SK-N-SH treated with all-trans-retinoic acid at 6 μM for 48 hours (cell line): ENCODE measurements at regions not wholly inside any gene's neighbourhood (a gene's known extent, or its start where the extent isn't known, plus 50 kb on each side); places are given as distances from the start of the nearest gene placed in this dataset.

Source experiments
- ATAC-seq: fragments of 200-7000 bp; cut with Tn5 transposase; 3 replicates; pipeline ENCODE4 v1.9.1; 2020; ENCODE audit warnings: mild to moderate bottlenecking, moderate library complexity
- ARNTL ChIP-seq: fragments of 450-650 bp; formaldehyde crosslinking; IDR thresholded peaks from 2 replicates; pipeline ENCODE4 v1.5.0; 2020; ENCODE audit warnings: low read depth, mild to moderate bottlenecking, moderate library complexity, borderline replicate concordance
- BACH2 ChIP-seq: fragments of 250-450 bp; sonication (Bioruptor Pico); IDR thresholded peaks from 2 replicates; pipeline ENCODE4 v1.9.0; 2021; ENCODE audit warnings: mild to moderate bottlenecking, borderline replicate concordance
- CSDC2 ChIP-seq: fragments of 250-450 bp; sonication (Bioruptor Pico); IDR thresholded peaks from 2 replicates; pipeline ENCODE4 v1.5.0; 2020; ENCODE audit warnings: mild to moderate bottlenecking, moderate library complexity
- ESRRG ChIP-seq: fragments of 250-450 bp; sonication (Bioruptor Pico); IDR thresholded peaks from 2 replicates; pipeline ENCODE4 v1.6.1; 2021; ENCODE audit warnings: mild to moderate bottlenecking
- GLIS3 ChIP-seq: fragments of 250-450 bp; sonication (Bioruptor Pico); IDR thresholded peaks from 2 replicates; pipeline ENCODE4 v1.5.0; 2020; ENCODE audit warnings: mild to moderate bottlenecking, moderate library complexity
- ISL1 ChIP-seq: fragments of 250-450 bp; sonication (Bioruptor Pico); IDR thresholded peaks from 2 replicates; pipeline ENCODE4 v2.1.2; 2022; ENCODE audit warnings: mild to moderate bottlenecking, moderate library complexity
- OSR1 ChIP-seq: fragments of 250-450 bp; sonication (Bioruptor Pico); IDR thresholded peaks from 2 replicates; pipeline ENCODE4 v1.8.0; 2022; ENCODE audit warnings: moderate library complexity, mild to moderate bottlenecking, inconsistent platforms
- PPARA ChIP-seq: fragments of 250-450 bp; sonication (Bioruptor Pico); IDR thresholded peaks from 2 replicates; pipeline ENCODE4 v1.5.0; 2020; ENCODE audit warnings: mild to moderate bottlenecking, borderline replicate concordance
- RARB ChIP-seq: fragments of 250-450 bp; sonication (Bioruptor Pico); IDR thresholded peaks from 2 replicates; pipeline ENCODE4 v1.8.0; 2021; ENCODE audit warnings: mild to moderate bottlenecking, moderate library complexity
- SNAI2 ChIP-seq: fragments of 250-450 bp; sonication (Bioruptor Pico); IDR thresholded peaks from 2 replicates; pipeline ENCODE4 v1.5.0; 2020; ENCODE audit warnings: mild to moderate bottlenecking, moderate library complexity
- TCF4 ChIP-seq: fragments of 250-450 bp; sonication (Bioruptor Pico); IDR thresholded peaks from 2 replicates; pipeline ENCODE4 v1.8.0; 2021; ENCODE audit warnings: mild to moderate bottlenecking, moderate library complexity, borderline replicate concordance
- TOX ChIP-seq: fragments of 250-450 bp; sonication (Bioruptor Pico); IDR thresholded peaks from 2 replicates; pipeline ENCODE4 v1.8.0; 2021; ENCODE audit warnings: mild to moderate bottlenecking, moderate library complexity, borderline replicate concordance
- ZC3H10 ChIP-seq: fragments of 250-450 bp; sonication (Bioruptor Pico); IDR thresholded peaks from 2 replicates; pipeline ENCODE4 v1.5.1; 2021; ENCODE audit warnings: mild to moderate bottlenecking, moderate library complexity
- ZFP3 ChIP-seq: fragments of 250-450 bp; sonication (Bioruptor Pico); IDR thresholded peaks from 2 replicates; pipeline ENCODE4 v1.5.0; 2020; ENCODE audit warnings: mild to moderate bottlenecking, moderate library complexity
- ZFP30 ChIP-seq: fragments of 450-650 bp; formaldehyde crosslinking; IDR thresholded peaks from 2 replicates; pipeline ENCODE4 v1.5.0; 2022; ENCODE audit warnings: mild to moderate bottlenecking, moderate library complexity
- ZNF565 ChIP-seq: fragments of 450-650 bp; formaldehyde crosslinking; conservative IDR thresholded peaks from 2 replicates; pipeline ENCODE4 v1.5.0; 2020; ENCODE audit warnings: low read depth, mild to moderate bottlenecking, moderate library complexity
- ZNF70 ChIP-seq: fragments of 450-650 bp; formaldehyde crosslinking; IDR thresholded peaks from 2 replicates; pipeline ENCODE4 v1.5.0; 2020; ENCODE audit warnings: mild to moderate bottlenecking, moderate library complexity
- ZNF8 ChIP-seq: fragments of 450-650 bp; formaldehyde crosslinking; IDR thresholded peaks from 2 replicates; pipeline ENCODE4 v1.5.0; 2020; ENCODE audit warnings: mild to moderate bottlenecking, moderate library complexity
- TF ChIP-seq, protein P1 (sequence below): fragments of 250-450 bp; sonication (Bioruptor Pico); IDR thresholded peaks from 2 replicates; pipeline ENCODE4 v1.8.0; 2020; ENCODE audit warnings: mild to moderate bottlenecking, moderate library complexity, borderline replicate concordance
- TF ChIP-seq, protein P2 (sequence below): fragments of 250-450 bp; sonication (Bioruptor Pico); IDR thresholded peaks from 2 replicates; pipeline ENCODE4 v1.5.1; 2020; ENCODE audit warnings: low read depth, mild to moderate bottlenecking, moderate library complexity
- TF ChIP-seq, protein P3 (sequence below): fragments of 250-450 bp; sonication (Bioruptor Pico); IDR thresholded peaks from 2 replicates; pipeline ENCODE4 v1.5.1; 2021; ENCODE audit warnings: mild to moderate bottlenecking, moderate library complexity

DNA sequence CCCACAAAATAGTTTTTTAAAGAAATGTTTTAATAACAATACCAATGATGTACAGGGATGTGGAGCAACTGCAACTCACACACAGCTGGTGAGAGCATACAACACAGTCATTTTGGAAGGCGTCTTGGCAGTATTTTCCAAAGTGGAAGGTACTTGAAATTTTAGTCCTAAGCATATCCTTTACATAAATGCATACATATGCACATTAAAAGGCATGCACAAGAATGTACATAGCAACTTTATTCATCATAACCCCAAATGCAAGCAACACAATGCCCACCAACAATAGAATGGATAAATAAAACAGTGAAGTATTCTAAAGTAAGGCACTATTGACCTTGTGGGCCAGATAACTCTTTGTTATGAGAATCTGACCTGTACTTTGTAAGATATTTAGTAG is 310.1 kb upstream of the ADGRL2 start:
- no peak for ATAC-seq
- TF ChIP-seq CSDC2 (CRISPR knock-in tag), result no peak
- no peak for TF ChIP-seq OSR1 (CRISPR knock-in tag)
- no peak for TF ChIP-seq TOX (CRISPR knock-in tag)
- TF ChIP-seq, protein P1, sequence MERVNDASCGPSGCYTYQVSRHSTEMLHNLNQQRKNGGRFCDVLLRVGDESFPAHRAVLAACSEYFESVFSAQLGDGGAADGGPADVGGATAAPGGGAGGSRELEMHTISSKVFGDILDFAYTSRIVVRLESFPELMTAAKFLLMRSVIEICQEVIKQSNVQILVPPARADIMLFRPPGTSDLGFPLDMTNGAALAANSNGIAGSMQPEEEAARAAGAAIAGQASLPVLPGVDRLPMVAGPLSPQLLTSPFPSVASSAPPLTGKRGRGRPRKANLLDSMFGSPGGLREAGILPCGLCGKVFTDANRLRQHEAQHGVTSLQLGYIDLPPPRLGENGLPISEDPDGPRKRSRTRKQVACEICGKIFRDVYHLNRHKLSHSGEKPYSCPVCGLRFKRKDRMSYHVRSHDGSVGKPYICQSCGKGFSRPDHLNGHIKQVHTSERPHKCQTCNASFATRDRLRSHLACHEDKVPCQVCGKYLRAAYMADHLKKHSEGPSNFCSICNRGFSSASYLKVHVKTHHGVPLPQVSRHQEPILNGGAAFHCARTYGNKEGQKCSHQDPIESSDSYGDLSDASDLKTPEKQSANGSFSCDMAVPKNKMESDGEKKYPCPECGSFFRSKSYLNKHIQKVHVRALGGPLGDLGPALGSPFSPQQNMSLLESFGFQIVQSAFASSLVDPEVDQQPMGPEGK (CRISPR knock-in tag), result no peak
- TF ChIP-seq ZFP3 (CRISPR knock-in tag), result no peak
- TF ChIP-seq TCF4, result no peak
- TF ChIP-seq RARB (CRISPR knock-in tag), result no peak
- no peak for TF ChIP-seq GLIS3
- TF ChIP-seq ZC3H10, result no peak
- no peak for TF ChIP-seq ZNF565 (CRISPR knock-in tag)
- no peak for TF ChIP-seq ZFP30 (CRISPR knock-in tag)
- TF ChIP-seq BACH2 (CRISPR knock-in tag), result no peak
- TF ChIP-seq, protein P2, sequence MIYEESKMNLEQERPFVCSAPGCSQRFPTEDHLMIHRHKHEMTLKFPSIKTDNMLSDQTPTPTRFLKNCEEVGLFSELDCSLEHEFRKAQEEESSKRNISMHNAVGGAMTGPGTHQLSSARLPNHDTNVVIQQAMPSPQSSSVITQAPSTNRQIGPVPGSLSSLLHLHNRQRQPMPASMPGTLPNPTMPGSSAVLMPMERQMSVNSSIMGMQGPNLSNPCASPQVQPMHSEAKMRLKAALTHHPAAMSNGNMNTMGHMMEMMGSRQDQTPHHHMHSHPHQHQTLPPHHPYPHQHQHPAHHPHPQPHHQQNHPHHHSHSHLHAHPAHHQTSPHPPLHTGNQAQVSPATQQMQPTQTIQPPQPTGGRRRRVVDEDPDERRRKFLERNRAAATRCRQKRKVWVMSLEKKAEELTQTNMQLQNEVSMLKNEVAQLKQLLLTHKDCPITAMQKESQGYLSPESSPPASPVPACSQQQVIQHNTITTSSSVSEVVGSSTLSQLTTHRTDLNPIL (CRISPR knock-in tag), result no peak
- no peak for TF ChIP-seq ESRRG (CRISPR knock-in tag)
- no peak for TF ChIP-seq ISL1
- TF ChIP-seq, all 23 proteins: peak for 0

DNA sequence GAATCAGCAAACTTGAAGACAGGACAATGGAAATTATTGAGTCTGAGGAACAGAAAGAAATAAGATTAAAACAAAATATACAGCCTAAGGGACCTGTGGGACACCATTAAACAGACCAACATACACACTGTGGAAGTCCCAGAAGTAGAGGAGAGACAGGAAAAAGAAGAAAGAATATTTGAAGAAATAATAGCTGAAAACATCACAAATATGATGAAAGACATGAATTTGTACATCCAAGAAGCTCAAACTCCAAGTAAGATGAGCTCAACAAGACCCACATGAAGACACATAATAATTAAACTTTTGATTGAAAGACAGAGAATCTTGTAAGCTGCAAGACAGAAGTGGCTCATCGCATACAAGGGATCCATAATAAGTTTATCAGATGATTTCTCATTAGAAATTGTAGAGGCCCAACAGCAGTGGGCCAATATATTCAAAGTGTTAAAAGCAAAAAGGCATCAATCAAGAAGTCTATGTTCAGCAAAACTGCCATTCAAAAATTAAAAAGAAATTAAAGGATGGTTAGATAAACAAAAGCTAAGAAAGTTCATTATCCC is 311.3 kb upstream of the ADGRL2 start:
- no peak for TF ChIP-seq TCF4
- ATAC-seq, result no peak

DNA sequence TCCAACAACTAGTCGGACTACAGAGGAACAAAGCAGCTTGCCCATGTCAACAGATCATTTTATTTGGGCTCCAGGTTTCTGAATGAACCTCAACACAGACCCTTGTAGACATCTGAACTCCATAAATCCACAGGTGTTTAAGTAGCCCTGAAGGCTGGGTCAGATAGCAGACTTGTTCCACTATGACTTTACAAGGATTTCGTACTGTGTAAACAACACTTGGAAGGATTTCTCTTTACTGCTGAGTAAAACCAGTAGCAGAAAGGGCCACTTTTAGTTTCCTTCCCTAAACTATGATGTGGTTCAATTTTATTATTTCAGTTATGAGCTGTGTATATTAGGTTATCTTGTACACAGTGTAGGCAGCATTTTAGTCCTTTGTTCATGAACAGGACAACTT is 316.4 kb upstream of the ADGRL2 start:
- TF ChIP-seq RARB (CRISPR knock-in tag), result no peak
- TF ChIP-seq OSR1 (CRISPR knock-in tag), result no peak
- TF ChIP-seq, protein P1 (CRISPR knock-in tag), result no peak
- no peak for TF ChIP-seq CSDC2 (CRISPR knock-in tag)
- no peak for TF ChIP-seq TCF4
- no peak for TF ChIP-seq ZNF70 (CRISPR knock-in tag)
- TF ChIP-seq ISL1, result no peak
- no peak for TF ChIP-seq TOX (CRISPR knock-in tag)
- TF ChIP-seq, protein P3, sequence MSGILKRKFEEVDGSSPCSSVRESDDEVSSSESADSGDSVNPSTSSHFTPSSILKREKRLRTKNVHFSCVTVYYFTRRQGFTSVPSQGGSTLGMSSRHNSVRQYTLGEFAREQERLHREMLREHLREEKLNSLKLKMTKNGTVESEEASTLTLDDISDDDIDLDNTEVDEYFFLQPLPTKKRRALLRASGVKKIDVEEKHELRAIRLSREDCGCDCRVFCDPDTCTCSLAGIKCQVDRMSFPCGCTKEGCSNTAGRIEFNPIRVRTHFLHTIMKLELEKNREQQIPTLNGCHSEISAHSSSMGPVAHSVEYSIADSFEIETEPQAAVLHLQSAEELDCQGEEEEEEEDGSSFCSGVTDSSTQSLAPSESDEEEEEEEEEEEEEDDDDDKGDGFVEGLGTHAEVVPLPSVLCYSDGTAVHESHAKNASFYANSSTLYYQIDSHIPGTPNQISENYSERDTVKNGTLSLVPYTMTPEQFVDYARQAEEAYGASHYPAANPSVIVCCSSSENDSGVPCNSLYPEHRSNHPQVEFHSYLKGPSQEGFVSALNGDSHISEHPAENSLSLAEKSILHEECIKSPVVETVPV (CRISPR knock-in tag), result no peak
- ATAC-seq, result no peak

DNA sequence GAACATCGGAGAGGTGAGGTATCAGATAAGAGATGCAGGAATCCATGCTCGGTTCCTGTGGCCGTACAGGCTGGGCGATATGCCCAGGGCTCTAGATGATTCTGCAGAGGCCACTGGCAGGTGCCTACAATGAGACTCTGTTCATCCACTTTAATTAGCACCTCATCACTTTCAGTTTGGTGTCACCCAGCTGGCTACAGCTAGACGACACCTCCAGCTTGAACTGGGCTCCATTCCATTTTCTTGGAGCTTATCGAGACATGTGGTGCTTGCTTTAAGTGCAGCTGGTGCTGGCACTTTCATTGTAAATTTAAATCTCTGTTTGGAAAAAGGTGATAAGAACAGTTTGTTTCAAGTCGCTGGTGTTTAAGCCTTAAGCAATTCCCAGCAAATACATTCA is 322.5 kb upstream of the ADGRL2 start:
- no peak for ATAC-seq
- TF ChIP-seq ESRRG (CRISPR knock-in tag) (no peak), GLIS3 (no peak), TCF4 (no peak), ZNF70 (CRISPR knock-in tag) (no peak), ZFP3 (CRISPR knock-in tag) (no peak), OSR1 (CRISPR knock-in tag) (no peak), SNAI2 (CRISPR knock-in tag) (no peak), ARNTL (CRISPR knock-in tag) (no peak), TOX (CRISPR knock-in tag) (no peak), CSDC2 (CRISPR knock-in tag) (no peak), PPARA (CRISPR knock-in tag) (no peak), ZNF8 (no peak), ZC3H10 (no peak), ZFP30 (CRISPR knock-in tag) (no peak), BACH2 (CRISPR knock-in tag) (no peak), ZNF565 (CRISPR knock-in tag) (no peak)
- TF ChIP-seq, protein P1 (CRISPR knock-in tag), result no peak
- TF ChIP-seq, protein P3 (CRISPR knock-in tag), result no peak
